Stimulated activated CD8-positive, alpha-beta memory T cell treated with anti-CD3 and anti-CD28 coated beads, Interleukin-4, amount 100 ng/mL, for 48 hours (primary cell): ENCODE measurements at regions not wholly inside any gene's neighbourhood (a gene's known extent, or its start where the extent isn't known, plus 50 kb on each side); places are given as distances from the start of the nearest gene placed in this dataset.
"Not testable (repeated sequence)": the region's sequence is repeated elsewhere in the genome, so short reads cannot be mapped to it uniquely, and the experiment has no call there.

Experiments used
- DNase-seq: peaks from one replicate; pipeline ENCODE4 v3.0.0-alpha.2; 2020

DNA sequence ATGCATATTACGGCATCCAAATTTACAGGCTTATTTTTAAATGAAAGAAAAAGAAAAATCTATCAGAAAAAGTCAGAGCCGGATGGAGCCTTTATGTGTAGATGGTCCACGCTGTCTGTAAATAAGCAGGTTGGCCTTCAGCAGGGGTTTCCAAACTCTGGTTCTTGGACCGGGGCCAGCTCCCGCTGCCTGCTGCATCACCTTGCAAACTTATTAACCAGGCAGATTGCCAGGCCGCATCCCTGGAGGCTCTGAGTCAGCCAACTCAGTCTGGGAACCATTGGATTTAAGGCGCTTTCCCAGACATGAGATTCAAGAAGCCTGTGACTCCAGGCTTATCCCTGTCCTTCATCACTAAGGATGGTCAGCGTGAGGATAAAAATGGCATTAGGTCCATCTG is 212.4 kb downstream of the OPA1 start:
- DNase-seq: no peak

DNA sequence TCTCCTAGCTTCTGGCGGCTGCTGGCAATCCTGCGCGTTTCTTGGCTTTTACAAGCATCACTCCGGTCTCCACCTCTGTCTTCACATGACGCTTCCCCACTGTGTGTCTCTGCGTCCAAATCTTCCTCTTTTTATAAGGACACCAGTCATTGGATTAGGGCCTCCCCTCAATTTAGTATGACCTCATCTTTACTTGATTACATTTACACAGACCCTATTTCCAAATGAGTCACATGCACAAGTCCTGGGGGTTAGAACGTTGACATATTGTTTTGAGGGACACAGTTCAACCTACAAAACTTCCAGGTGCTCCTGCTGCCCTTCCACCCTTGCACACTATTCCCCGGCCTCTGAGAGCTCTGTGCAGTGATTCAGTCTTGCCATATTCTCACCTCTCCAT is 215.3 kb downstream of the OPA1 start:
- no peak for DNase-seq

DNA sequence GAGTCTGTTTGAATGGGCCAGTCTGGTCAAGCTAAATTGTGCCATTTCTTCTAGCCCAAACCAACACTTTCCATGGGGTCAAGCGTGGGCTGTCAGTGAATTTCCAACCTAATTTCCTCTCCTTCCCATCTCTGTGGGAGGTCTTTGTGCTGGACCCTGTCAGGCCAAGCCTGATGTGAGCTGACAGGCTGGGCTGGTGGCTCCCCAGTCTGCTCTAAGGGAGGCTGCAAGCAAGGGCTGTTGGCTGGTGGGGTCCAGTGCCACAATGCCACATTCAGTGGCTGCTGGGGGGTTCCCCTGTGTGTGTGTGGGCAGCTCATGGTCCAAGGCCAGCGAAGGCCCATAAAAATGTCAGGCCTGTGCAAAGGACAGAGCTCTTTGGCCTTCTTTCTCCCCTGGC is 216.1 kb downstream of the OPA1 start:
- DNase-seq: no peak

DNA sequence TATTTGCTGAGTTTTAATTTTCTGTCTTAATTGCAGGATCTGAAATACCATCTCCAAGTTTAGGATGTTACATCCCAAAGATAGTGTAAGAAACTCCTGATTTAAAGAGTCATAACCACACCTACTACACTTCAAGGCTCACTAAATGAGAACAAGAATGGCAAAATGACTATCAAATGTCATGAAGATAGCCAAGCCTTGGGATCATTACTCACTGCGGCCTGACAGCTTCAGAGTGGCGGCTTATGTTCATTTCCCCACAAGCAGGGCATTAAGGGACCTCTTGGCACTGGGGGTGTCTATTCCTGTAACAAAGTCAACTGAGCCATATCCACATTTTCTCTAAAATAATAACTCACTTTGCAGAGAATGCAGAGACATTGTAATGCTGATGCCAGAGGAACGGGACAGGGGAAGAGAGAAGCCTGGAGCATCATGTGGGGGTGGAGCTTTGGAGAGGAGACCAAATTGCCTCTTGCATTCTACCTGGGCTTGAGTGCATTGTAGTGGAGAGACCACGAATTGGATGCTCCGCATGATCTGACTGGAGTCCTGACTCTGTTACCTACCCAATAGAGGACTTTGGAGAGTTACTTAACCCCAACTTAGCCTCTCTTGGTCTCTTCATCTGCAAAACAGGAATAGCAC is 219.2 kb downstream of the OPA1 start:
- no peak for DNase-seq

DNA sequence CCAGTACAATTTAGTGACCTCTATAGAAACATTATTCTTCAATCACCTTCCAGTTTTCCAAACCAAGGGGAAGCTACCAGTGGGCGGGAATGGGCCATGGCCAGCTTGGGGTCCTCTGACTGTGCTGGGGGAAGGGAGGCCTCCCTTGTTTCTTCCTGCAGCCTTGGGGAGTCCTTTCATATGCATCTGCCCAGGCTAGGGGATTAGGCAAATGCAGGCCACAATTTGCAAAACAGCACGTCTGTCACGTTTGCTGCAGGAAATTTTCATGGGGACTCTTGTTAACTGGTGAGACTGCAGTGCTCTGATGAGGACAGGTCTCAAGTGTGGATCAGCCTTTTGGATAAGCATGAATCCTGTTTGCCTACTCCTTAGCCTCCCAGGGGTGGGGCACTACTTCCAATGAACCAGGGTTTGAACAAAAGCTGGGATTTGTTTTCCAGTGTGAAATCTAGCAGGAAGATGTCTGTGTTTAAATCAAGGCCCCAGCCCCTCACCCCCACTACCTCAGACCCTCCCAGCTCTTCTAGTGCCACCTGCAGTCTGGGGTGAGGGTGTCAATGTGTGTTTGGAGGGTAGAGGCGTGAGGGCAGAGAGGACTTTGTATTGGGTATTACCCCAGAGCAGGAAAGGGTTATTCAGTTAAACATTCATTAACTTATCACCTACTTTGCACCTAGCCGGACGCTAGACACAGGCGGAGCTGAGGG is 219.9 kb downstream of the OPA1 start:
- no peak for DNase-seq

DNA sequence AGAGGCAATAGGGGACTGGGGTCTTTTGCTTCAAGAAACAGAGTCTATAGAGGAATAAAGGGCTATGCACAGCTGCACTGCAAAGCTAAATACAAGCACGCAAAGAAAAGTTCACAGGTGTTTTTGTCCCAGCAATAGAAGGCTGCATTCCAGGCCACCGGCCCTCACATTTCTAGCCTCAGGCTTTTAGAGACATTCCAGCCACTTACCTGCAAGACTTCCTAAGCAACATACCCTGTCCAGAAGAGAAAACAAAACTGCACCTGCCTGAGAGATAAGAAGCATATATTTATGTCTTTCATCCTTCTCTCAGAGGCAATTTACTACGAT is 220.5 kb downstream of the OPA1 start:
- no peak for DNase-seq

DNA sequence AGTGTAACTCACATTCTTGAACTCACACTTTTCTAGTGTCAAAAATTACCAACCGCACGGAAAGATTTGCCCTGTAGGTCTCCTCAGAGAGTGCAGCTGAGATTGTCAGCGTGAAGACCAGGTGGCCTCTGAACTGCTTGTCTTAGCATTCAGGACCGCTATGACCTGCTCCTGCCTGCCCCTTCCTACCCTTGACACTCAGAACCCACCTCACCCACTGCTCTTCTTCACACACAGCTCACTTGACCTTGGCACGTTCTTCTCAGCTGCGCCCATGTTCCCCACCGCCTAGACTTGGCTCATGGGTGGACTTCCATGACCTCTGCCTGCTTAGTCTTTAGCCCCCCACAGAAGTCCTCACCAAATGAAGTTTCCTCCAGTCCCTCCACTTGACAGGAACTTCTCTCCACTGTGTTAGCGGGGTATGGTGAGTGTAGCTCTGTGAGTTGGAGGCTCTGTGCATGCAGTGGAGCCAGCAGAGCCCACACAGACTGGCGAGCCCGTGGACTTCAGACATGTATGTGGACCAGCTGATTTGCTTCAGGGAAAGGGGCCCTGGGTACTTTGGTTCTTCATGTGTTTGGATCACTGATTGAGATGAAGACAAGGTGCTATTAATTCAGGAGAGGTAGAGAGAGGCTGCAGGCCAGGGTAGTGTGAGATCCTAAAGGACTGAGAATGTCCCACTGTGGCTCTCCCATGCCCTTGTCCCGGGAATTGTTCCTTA is 221.3 kb downstream of the OPA1 start:
- no peak for DNase-seq

DNA sequence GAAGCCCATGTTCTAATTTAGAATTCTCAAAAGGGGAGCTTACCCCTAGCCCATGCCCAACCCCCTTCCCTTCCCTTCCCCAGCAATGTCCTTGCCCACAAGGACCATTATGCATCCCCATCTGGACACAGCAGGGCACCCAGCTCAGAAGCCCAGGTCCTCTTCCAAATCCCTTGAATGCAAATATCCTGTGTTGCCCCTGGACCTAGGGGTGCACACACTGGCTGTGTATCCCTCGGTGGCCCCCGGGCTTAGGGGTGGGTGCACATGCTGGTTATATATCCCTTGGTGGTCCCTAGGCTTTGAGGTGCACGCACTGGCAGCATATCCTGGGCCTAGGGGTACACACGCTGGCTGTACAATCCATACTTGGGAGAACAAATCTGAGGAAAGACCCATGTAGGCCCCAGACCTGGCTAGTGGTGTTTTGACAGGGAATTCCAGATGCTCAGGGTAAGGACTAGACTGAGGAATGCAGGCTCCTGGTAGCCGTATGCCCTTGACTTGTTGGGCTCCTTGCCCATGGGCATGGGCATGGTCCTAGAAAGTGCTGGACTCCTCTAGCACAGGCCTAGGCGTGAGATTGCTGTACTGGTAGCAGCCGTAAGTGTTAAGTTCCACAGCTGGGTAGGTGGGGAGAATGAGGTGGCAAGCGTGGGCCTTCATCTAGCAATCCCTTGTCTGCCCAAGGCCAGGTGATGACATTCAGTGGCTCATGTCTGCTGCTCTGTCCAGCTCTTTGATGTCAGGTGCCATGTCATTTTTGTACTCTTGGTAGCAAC is 222.4 kb downstream of the OPA1 start:
- DNase-seq: no peak

DNA sequence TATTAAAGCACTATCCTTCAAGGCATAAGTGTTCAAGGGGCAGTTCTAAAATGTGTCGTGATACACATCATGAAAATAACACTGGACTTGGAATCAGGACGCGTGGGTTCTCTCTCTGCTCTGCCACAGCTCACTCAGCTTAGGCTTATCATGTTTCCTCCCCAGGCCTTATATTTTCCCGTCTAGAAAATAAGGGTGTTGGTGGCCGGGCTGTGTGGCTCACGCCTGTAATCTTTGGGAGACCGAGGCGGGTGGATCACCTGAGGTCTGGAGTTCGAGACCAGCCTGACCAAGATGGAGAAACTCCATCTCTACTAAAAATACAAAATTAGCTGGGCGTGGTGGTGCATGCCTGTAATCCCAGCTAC is 223.0 kb downstream of the OPA1 start:
- DNase-seq: no peak

DNA sequence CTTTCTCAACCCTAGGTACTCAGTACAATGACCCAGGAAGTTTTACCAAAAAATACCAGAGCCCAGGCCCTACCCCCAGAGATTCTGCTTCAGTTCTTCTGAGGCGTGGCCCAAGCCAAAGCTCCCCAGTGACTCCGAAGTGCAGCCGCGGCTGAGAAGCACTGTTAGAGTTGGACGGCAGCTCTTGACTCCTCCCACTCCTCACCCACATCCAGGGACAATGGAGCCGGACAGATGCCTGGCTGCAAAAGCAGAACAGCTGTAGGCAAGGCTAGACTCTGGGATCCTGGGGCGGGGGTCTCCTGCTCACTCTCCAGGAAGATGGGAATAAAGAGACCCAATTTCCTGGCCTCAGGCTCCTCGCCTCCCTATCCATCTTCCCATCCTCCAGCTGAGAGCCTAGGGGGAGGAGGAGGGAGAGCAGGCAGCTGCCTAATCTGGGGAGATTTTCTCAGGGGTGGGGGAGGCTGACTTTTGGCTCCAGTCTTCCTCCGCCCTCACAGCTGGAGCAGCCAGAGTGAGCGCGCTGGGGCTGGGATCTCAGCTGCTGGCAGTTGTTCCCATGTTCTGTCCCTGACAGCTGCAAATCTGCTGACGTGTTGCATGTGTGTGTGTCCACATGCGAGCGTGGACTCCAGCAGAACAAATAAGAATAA is 223.8 kb downstream of the OPA1 start:
- DNase-seq: no peak

DNA sequence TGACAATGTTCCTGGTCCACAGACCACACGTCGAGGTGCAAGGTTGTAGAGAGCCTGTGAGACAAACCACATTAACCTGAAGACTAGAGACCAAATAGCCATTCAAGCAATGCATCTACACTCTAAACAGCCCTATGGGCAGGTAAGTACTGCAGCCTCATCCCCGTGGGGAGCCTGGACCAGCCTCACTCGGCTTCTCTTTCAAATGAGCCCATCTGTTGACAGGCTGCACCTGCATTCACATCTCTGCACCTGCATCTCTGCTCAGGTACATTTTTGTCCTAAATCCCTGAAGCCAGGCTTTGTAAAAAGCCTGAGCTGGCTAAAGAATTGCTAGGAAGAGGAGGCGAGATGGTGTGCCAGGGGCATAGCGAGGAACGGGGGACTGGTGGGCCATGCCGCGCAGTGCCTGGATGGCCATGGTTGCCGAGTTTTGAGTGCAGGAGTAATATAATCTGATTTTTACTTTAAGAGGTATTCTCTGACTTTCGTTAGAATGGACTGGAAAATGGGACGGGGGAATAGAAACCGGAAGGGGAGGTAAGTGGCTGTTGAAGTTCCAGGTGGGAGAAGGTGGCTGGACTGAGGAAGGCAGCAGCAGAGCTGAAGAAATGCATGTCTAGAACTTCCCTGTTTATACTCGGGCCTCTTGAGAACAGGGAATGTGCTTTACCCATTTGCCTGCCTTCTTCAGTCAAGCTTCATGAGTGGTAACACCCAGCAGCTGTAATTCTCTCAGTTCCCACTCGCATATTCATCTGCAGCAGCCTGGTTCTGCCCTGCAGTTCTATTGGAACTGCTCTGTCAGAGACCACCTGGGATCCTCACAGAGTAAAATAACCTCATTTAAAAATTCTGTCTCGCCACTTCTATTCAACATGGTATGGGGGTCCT is 226.4 kb downstream of the OPA1 start:
- no peak for DNase-seq

DNA sequence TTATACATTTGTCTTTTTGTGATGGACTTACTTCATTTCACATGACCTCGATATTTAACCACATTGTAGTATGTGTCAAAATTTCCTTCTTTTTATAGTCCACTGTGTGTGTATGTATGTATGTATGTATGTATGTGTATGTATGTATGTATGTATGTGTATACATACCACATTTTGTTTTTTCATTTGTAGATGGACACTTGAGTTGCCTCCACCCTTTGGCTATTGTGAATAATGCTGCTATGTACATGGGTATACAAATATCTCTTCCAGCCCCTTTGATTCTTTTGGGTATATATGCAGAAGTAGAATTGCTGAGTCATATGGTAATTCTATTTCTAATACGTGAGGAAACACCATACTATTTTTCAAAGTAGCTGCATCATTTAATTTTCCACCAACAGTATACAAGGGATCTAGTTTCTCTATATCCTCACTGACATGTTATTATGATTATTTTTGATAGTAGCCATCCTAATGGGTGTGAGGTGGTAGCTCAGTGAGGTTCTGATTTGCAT is 228.2 kb downstream of the OPA1 start:
- DNase-seq: no peak

DNA sequence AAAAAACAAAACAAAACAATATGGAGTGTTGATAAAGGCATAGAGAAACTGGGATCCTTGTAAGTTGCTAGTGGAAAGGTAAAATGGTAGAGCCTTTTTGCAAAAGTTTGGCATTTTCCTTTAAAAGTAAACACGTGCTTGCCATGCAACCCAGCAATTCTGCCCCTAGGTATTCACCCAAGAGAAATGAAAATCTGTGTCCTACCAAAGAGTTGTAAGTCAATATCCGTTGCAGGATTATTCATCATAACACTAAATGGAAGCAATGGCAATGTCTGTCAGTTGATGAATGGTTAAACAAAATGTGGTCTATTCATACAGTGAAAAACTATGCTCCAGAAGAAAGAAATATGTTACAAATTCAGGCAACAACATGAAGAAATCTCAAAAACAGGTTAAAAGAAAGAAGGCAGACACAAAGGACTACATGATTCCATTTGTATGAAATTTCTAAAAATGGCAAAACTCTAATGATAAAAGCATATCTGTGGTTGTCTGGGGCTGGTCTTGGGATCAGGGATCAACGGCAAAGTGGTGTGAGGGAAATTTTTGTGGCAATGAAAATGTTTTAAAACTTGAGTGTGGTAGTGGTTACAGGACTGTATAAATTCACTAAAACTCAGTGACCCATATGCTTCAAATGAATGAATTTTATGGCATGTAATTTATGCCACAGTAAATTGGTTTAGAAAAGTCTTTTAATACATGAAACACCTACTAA is 229.6 kb downstream of the OPA1 start:
- DNase-seq: no peak

DNA sequence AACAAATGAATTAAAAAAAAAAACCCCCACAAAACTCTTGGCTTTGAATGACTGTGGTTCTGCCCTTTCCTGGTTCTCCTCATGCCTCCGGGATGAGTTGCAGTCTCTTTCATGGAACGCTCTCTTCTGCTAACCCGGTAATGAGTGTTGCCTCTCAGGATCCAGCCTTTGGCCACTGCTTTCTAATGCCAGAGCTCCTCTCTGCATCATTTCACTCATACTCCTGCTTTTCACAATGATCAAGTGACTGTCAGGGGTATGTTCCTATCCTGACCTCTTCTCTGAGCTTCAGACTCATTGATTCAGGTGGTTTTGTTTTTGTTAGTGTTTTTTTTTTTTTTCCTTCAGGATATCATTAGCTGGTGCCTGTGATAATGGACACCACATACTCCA is 230.2 kb downstream of the OPA1 start:
- DNase-seq: not testable (repeated sequence)

DNA sequence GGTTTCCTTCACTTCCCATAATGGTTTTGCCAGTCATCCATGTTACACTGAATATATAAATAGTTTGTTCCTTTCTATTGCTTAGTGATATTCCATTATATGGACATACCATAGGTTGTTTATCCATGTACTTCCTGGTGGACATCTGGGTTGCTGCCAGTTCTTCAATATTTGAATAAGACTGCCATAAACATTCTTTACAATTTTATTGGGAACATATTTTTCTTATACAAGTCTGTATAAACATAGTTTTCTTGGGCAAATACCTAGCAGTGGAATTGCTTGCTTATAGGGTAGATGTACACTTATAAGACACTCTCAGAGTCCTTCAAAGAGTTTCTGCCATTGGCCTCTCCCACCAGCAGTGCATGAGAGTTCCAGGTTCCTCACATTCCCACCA is 231.4 kb downstream of the OPA1 start:
- no peak for DNase-seq

DNA sequence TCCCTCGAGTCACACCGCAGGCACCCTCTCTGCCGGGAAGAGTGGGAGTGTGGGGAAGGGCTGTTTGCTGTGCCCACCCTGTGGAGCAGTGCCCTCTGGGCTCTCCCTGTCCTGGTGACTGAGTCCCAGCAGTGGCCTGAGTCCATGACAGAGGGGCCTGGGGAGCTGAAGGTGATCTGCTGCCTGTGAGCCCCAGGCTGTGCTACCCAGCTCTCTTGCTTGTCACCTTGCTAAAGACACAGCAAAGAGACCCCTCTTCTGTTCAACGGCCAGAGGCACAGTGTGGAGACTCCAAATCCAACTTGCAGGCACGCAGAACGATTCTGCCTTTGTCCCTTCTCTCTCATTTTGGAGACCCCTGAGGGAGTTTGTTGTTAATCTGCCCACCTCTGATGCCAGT is 232.6 kb downstream of the OPA1 start:
- DNase-seq: no peak

DNA sequence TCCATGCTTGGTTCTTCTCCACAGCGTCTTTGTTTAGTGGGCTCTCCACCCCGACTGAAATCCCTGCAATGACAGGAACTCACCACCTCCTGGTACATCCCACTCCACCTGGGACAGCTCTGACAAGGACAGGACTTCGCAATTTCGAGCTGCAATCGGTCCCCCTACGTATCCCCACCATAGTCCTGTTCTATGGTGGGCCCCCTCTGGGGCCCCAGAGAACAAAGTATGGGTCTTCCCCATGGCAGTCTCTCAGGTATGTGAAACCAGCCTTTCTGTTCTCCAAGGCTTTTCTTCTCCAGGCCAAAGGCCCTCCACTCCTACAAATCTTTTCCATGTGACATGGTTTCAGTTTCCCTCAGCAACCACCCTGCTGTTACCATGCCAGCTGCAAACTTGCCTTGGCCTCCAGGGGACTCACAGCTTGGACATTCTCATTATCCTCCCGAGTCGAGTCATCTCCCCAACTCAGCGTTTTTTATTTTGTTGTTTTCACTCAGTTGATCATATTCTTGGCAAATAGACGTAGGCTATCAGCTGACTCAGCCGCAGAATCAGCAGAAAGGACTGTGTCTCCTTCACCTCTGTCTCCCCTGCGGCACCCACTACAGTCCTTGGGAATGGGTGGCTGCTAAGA is 233.3 kb downstream of the OPA1 start:
- no peak for DNase-seq

DNA sequence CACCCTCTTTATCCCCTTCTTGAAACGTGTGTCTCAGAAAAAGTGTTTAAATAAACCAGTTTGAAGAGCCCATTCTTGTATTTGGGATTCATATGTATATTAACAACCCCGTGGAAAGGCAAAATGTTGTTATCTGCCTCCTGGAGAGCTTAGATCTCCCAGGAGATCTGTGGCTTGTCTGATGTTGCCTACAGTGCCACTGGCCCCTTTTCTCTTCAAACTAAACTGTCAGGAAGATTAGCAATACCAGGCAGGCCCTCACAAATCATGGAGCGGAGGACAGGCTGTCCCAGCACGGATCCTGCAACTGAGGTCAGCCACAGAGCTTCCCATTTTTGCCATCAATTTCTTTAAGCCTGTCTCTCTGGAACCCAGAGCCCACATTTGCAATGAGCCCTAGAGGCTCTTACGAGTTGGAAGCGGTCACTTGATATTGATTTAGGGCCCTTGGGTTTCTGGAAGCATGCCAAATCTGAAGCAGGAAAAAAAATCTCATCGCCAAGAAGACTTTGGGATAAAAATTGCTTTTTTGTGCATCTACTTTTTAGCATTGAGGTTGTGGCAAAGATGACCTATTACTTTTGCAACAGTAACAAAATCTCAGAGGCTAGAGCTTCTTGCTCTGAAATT is 234.1 kb downstream of the OPA1 start:
- DNase-seq: no peak

DNA sequence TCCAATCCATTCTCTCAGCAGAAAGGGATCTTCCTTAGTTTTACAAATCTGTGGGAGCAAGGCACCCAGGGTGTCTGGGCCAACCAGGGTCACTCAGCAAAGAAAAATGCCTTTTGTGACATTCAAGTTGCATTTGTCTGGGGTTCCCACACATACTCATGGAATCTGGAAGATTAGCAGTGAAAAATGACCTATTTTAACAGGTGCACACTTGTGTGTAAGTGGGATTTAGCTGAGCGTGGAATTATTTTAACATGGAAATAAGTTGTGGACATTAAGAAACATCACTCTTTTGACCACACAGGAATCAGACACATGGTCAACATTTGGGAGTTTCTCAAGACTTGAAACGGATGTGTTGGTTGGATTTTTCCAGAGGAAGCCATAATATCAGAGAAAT is 234.9 kb downstream of the OPA1 start:
- no peak for DNase-seq

DNA sequence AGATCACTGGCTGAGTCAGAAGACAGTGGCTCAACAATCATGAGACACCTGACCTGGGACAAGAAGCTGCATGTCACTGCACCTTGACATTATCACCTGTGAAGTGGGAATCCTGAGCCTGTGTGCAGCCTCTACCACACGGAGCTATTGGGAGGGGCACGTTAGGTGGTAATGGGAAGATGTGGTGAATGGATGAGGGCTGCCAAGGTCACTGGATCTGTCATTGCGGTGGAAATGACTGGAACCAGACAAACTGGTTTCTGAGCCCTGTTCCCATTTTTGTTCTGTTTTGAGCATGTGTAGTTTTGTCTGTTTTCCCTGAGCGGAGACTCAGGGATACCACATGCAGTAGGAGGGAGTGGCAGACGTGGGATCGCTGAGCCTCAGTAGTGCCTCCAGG is 235.5 kb downstream of the OPA1 start:
- DNase-seq: no peak
